GM12878 (cell line): ENCODE measurements at regions not wholly inside any gene's neighbourhood (a gene's known extent, or its start where the extent isn't known, plus 50 kb on each side); places are given as distances from the start of the nearest gene placed in this dataset.

Experiments used
- CREB1 ChIP-seq: IDR thresholded peaks from 2 replicates; pipeline ENCODE4 v1.6.1; 2012; ENCODE audit warnings: low read depth, mild to moderate bottlenecking, inconsistent platforms
- CREM ChIP-seq: IDR thresholded peaks from 2 replicates; pipeline ENCODE4 v1.6.1; 2014; ENCODE audit warnings: antibody characterized with exemption, low read depth
- CTCF ChIP-seq, 3 experiments: IDR thresholded peaks in 2 of 3; conservative IDR thresholded peaks in 1 of 3; 2 replicates each; pipeline ENCODE4 v1.5.1; 2011; ENCODE audit warnings: low read depth in 3 of 3, low read length in 3 of 3, mild to moderate bottlenecking in 3 of 3, control low read depth in 2 of 3, moderate library complexity in 2 of 3, inconsistent platforms in 1 of 3, mixed read lengths in 1 of 3; ENCODE audit not compliant: control insufficient read depth in 2 of 3, insufficient read depth in 1 of 3; ENCODE audit errors: extremely low read depth in 1 of 3
- ELK1 ChIP-seq: IDR thresholded peaks from 2 replicates; pipeline ENCODE4 v1.6.1; 2012; ENCODE audit warnings: low read depth, low read length, improper control_type of control experiment
- FOXK2 ChIP-seq: fragments of 450-650 bp; IDR thresholded peaks from 2 replicates; pipeline ENCODE4 v1.6.1; 2017; ENCODE audit warnings: mild to moderate bottlenecking, moderate library complexity
- MYC ChIP-seq: IDR thresholded peaks from 2 replicates; pipeline ENCODE4 v1.6.1; 2011; ENCODE audit warnings: mild to moderate bottlenecking, low read length, moderate library complexity, inconsistent platforms; ENCODE audit not compliant: insufficient read depth, insufficient replicate concordance, insufficient read length, severe bottlenecking
- POLR2A ChIP-seq: IDR thresholded peaks from 2 replicates; pipeline ENCODE4 v1.6.1; 2011; ENCODE audit warnings: low read depth, mild to moderate bottlenecking, low read length
- RAD21 ChIP-seq: IDR thresholded peaks from 2 replicates; pipeline ENCODE4 v1.6.1; 2011; ENCODE audit warnings: mild to moderate bottlenecking, low read depth, low read length, moderate library complexity; ENCODE audit not compliant: insufficient read depth
- TBL1XR1 ChIP-seq: IDR thresholded peaks from 2 replicates; pipeline ENCODE4 v1.6.1; 2012; ENCODE audit warnings: low read depth, low read length, improper control_type of control experiment
- TCF7 ChIP-seq: IDR thresholded peaks from 2 replicates; pipeline ENCODE4 v1.6.1; 2014; ENCODE audit warnings: antibody characterized with exemption, borderline replicate concordance
- ZBTB40 ChIP-seq: fragments of 450-650 bp; IDR thresholded peaks from 2 replicates; pipeline ENCODE4 v1.6.1; 2016; ENCODE audit warnings: mild to moderate bottlenecking, moderate library complexity, borderline replicate concordance

GRCh38 chr9:82208741-82209450, 220.3 kb downstream of the SPATA31D1 start:
- TF ChIP-seq TBL1XR1 (no peak), TCF7 (no peak), CTCF (IDR thresholded peaks at IDR 0.05 in 2 of 3, conservative IDR thresholded peaks at IDR 0.05 in 1 of 3; ENCODE audit: control insufficient read depth in 2 of 3, extremely low read depth in 1 of 3, insufficient read depth in 1 of 3, low read depth in 3 of 3, low read length in 3 of 3) (no peak), MYC (no peak), CREB1 (no peak), ZBTB40 (no peak), RAD21 (no peak), CREM (no peak), ELK1 (no peak), POLR2A (no peak), FOXK2 (no peak)
